Left ventricle myocardium inferior (tissue), 1 donor: ENCODE measurements at regions not wholly inside any gene's neighbourhood (a gene's known extent, or its start where the extent isn't known, plus 50 kb on each side); places are given as distances from the start of the nearest gene placed in this dataset.

Source experiments
- DNase-seq: peaks from one replicate; pipeline ENCODE4 v3.0.0-alpha.2; 2020
- H3K27ac ChIP-seq: fragments of 200-600 bp; replicated peaks from 2 replicates; pipeline ENCODE4 v1.8.0; 2021
- H3K27me3 ChIP-seq: fragments of 200-600 bp; 2 replicates; pipeline ENCODE4 v1.8.0; 2021; ENCODE audit warnings: low read depth
- H3K36me3 ChIP-seq: fragments of 200-600 bp; 2 replicates; pipeline ENCODE4 v1.8.0; 2021
- H3K4me1 ChIP-seq: fragments of 200-600 bp; 2 replicates; pipeline ENCODE4 v1.8.0; 2021
- H3K4me3 ChIP-seq: fragments of 200-600 bp; 2 replicates; pipeline ENCODE4 v1.8.0; 2021; ENCODE audit warnings: mild to moderate bottlenecking, moderate library complexity
- H3K9me3 ChIP-seq: fragments of 200-600 bp; replicated peaks from 2 replicates; pipeline ENCODE4 v1.8.0; 2021
- CTCF ChIP-seq: fragments of 200-600 bp; IDR thresholded peaks from 2 replicates; pipeline ENCODE4 v1.8.0; 2021; ENCODE audit warnings: antibody characterized with exemption, mild to moderate bottlenecking, borderline replicate concordance
- intact Hi-C: fragments of 100-400 bp; cut with micrococcal nuclease; formaldehyde crosslinking; loops from one replicate; pipeline ENCODE4 v1.11.0; 2022
- donor health status: DM: no; HTN: yes; CAD: no; lungs with severe emphysema.

DNA sequence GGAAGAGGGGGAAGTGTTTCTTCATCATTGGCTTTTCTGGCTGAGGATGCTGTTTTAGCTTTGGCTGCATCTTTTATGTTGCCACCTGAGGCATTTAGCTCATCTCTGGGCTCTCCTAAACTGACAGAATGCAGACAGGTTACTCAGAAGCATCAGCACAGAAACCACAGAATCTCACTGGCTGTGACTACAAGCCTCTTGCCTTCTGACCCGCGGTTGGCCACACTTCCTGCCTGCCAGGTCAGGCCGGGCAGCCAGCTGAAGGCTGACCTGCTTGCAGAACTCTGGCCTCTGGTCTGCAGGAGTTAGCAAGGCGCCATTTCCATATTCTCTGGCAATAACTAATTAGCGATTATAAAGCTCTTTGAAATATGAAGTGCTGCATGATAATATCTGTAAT is 366.5 kb downstream of the MID1IP1 start:
- DNase-seq: no peak
- intact Hi-C loops: no loop called here
- Histone ChIP-seq H3K4me3 (no peak overlapping the region), H3K9me3 (no peaks in the 10 kb centered on the region), H3K27me3 (peaks cover under 1% of the 10 kb centered on the region), H3K4me1 (no peaks in the 10 kb centered on the region), H3K27ac (no peak overlapping the region), H3K36me3 (no peaks in the 10 kb centered on the region)
- TF ChIP-seq CTCF: no peak

DNA sequence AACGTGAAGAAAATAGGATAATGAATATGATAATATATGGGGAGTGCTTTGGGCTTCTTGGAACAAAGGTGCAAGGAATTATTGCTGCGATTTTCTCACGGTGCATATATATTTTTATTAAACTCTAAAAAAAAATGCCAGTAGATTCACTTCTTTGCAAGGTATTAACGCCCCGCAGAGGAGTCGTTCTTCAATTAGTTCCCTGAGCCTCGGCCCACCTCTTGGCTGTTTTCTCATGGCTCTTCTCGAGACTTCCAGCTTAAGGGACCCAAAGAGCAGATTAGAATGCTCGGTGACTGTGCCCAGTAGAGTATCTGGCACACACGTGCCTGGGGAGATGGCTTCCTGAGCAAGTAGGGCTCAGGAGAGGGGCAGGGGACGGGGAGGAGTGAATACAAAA is 367.4 kb downstream of the MID1IP1 start:
- H3K36me3 ChIP-seq: no peaks in the 10 kb centered on the region
- H3K4me1 ChIP-seq: no peaks in the 10 kb centered on the region
- H3K27me3 ChIP-seq: no peaks in the 10 kb centered on the region
- no peak overlapping the region for H3K27ac ChIP-seq
- no peak for DNase-seq
- H3K9me3 ChIP-seq: no peaks in the 10 kb centered on the region
- intact Hi-C loops: no loop called here
- H3K4me3 ChIP-seq: no peak overlapping the region
- TF ChIP-seq CTCF: no peak

- intact Hi-C loops: no loop called here
- no peak for TF ChIP-seq CTCF
- Histone ChIP-seq H3K4me3 (no peak overlapping the region), H3K9me3 (no peaks in the 10 kb centered on the region), H3K36me3 (no peaks in the 10 kb centered on the region), H3K4me1 (no peaks in the 10 kb centered on the region), H3K27ac (no peak overlapping the region), H3K27me3 (no peaks in the 10 kb centered on the region)
- DNase-seq: no peak
Measured at GRCh38 chrX:39169976-39170375, 368.7 kb downstream of the MID1IP1 start.

DNA sequence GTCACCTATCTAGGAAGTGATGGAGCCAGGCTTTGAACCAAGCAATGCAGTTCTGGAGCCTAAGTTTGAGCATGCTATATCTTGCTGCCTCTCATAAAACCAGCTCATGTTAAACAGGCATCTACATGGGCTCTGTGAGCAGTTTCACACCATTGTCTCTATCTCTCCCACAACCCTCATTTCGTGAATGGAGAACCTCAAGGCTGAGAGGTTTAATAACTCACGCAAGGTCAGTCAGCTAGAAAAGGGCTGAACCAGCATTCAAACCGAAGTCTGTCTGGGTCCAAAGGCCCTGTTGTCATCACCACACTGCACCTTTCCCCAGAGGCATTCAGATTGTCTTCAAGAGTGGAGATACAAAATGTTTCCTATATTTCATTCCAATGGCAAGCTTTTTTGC is 369.2 kb downstream of the MID1IP1 start:
- intact Hi-C loops: no loop called here

GRCh38 chrX:39171686-39172085 is 370.4 kb downstream of the MID1IP1 start:
- no peak for TF ChIP-seq CTCF
- H3K4me3 ChIP-seq: no peak overlapping the region
- intact Hi-C loops: no loop called here
- DNase-seq: no peak
- no peak overlapping the region for H3K27ac ChIP-seq
- no peaks in the 10 kb centered on the region for H3K9me3 ChIP-seq
- no peaks in the 10 kb centered on the region for H3K27me3 ChIP-seq
- H3K36me3 ChIP-seq: no peaks in the 10 kb centered on the region
- H3K4me1 ChIP-seq: no peaks in the 10 kb centered on the region

More for the DNA sequence above, 369.2 kb downstream of the MID1IP1 start:
- Histone ChIP-seq H3K36me3 (no peaks in the 10 kb centered on the region), H3K27me3 (no peaks in the 10 kb centered on the region), H3K27ac (no peak overlapping the region), H3K4me3 (no peak overlapping the region), H3K9me3 (no peaks in the 10 kb centered on the region), H3K4me1 (no peaks in the 10 kb centered on the region)
- DNase-seq: no peak
- TF ChIP-seq CTCF: no peak

DNA sequence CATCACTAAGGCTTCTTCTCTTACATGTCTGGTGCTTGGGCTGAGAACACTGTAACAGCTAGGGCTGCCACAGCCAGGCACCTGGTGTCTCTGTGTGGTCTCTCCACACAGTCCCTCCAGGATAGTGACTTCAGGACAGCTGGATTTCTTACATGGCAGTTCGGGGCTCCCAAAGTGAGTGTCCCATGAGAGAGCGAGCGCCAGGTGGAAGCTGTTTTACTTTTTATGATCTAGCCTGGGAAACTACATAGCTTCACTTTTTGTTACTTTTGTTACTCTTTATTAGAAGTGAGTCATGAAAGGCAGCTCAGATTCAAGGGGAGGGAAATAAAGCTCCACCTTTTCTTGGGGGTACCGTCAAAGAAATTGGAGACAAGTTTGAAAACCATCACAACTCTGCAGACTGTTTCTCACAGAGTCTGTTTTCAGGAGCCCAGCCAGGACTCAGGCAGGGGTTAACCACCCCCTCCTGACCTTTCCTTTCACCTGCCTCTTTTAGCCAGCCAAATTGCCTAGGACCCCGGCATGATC is 373.0 kb downstream of the MID1IP1 start:
- Histone ChIP-seq H3K36me3 (no peaks in the 10 kb centered on the region), H3K27me3 (no peaks in the 10 kb centered on the region), H3K9me3 (no peaks in the 10 kb centered on the region), H3K4me1 (no peaks in the 10 kb centered on the region), H3K4me3 (no peak overlapping the region), H3K27ac (no peak overlapping the region)
- no peak for DNase-seq
- no peak for TF ChIP-seq CTCF
- intact Hi-C loops: no loop called here
